ENCODE measurements at regions not wholly inside any gene's neighbourhood (a gene's known extent, or its start where the extent isn't known, plus 50 kb on each side); places are given as distances from the start of the nearest gene placed in this dataset.
"Not testable (repeated sequence)": the region's sequence is repeated elsewhere in the genome, so short reads cannot be mapped to it uniquely, and the experiment has no call there.

- intact Hi-C loops (cut with micrococcal nuclease): no loop called here
- Mint-ChIP-seq H3K9me3 (no peaks in the 10 kb centered on the region), H3K27me3 (no peaks in the 10 kb centered on the region), H3K27ac (no peak overlapping the region), H3K4me1 (ENCODE audit: low read depth) (no peaks in the 10 kb centered on the region), H3K4me3 (no peak overlapping the region), H3K36me3 (ENCODE audit: low read depth) (no peaks in the 10 kb centered on the region)
- TF ChIP-seq, protein P1, sequence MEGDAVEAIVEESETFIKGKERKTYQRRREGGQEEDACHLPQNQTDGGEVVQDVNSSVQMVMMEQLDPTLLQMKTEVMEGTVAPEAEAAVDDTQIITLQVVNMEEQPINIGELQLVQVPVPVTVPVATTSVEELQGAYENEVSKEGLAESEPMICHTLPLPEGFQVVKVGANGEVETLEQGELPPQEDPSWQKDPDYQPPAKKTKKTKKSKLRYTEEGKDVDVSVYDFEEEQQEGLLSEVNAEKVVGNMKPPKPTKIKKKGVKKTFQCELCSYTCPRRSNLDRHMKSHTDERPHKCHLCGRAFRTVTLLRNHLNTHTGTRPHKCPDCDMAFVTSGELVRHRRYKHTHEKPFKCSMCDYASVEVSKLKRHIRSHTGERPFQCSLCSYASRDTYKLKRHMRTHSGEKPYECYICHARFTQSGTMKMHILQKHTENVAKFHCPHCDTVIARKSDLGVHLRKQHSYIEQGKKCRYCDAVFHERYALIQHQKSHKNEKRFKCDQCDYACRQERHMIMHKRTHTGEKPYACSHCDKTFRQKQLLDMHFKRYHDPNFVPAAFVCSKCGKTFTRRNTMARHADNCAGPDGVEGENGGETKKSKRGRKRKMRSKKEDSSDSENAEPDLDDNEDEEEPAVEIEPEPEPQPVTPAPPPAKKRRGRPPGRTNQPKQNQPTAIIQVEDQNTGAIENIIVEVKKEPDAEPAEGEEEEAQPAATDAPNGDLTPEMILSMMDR (IDR thresholded peaks at IDR 0.05): no peak
- POLR2A ChIA-PET: no interaction called here
- no peak for ATAC-seq
- CTCF ChIA-PET: no interaction called here
- no peak for DNase-seq
Measured at GRCh38 chrX:95762716-95763115, 921.9 kb upstream of the DIAPH2 start.

DNA sequence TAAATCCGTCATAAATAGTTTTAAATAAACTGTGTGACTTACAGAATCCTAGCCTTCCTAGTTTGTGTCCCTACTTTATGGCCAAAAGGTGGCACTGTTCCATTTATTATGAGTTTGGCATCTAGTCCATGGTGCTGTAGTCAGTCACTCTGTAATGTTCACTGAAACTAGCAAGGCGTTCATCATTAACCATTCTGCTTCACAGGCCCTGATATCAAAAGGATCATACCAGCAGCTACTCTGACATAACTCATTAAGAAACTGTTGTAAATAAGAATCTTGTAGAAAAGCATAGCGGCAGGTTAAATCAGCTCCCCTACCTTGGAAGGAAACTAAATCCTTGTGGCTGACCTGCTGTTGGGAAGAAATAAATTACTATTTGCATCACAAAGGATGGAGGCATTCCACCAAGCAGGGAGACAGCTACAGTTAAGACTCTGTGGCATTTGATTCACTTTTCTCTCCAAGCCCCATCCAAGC lies 919.6 kb upstream of the DIAPH2 start:
- DNase-seq (no peak), ATAC-seq (no peak)
- Mint-ChIP-seq H3K9me3 (no peaks in the 10 kb centered on the region), H3K4me1 (ENCODE audit: low read depth) (no peaks in the 10 kb centered on the region), H3K27me3 (no peaks in the 10 kb centered on the region), H3K4me3 (no peak overlapping the region), H3K36me3 (ENCODE audit: low read depth) (no peaks in the 10 kb centered on the region), H3K27ac (no peak overlapping the region)
- CTCF ChIA-PET: no interaction called here
- TF ChIP-seq, protein P1 (IDR thresholded peaks at IDR 0.05): no peak
- intact Hi-C loops (cut with micrococcal nuclease): no loop called here
- POLR2A ChIA-PET: no interaction called here

- H3K9me3 Mint-ChIP-seq; H3K4me3 Mint-ChIP-seq; POLR2A ChIA-PET; H3K4me1 Mint-ChIP-seq (ENCODE audit: low read depth); ATAC-seq; CTCF ChIA-PET; DNase-seq; H3K27me3 Mint-ChIP-seq; H3K36me3 Mint-ChIP-seq (ENCODE audit: low read depth); intact Hi-C loops (cut with micrococcal nuclease); H3K27ac Mint-ChIP-seq: not testable (repeated sequence)
Measured at GRCh38 chrX:95771198-95771597, 913.4 kb upstream of the DIAPH2 start.

DNA sequence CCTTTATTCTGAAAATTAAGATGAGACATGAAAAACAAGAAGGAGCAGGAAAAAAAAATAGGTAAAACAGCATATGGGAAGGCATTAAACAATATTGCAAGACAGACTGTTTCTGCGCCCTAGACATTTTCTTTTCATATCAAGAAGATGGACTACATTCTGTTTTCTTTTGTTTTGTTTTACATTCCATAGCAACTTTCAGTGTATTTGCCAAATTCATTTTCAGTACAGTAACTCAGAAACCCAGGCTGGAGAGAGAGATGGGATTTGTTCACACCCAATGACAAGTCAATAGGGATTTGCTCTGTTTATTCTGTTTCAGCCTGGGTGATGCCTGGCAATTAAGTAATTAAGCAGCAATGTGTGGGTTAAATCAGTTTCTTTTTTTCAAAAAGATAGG lies 892.8 kb upstream of the DIAPH2 start:
- Mint-ChIP-seq H3K36me3 (ENCODE audit: low read depth) (no peaks in the 10 kb centered on the region), H3K4me3 (no peak overlapping the region), H3K27me3 (no peaks in the 10 kb centered on the region), H3K27ac (no peak overlapping the region), H3K9me3 (no peaks in the 10 kb centered on the region), H3K4me1 (ENCODE audit: low read depth) (no peaks in the 10 kb centered on the region)
- DNase-seq (no peak), ATAC-seq (no peak)
- CTCF ChIA-PET: no interaction called here
- intact Hi-C loops (cut with micrococcal nuclease): no loop called here
- TF ChIP-seq, protein P1 (IDR thresholded peaks at IDR 0.05): no peak
- POLR2A ChIA-PET: no interaction called here

DNA sequence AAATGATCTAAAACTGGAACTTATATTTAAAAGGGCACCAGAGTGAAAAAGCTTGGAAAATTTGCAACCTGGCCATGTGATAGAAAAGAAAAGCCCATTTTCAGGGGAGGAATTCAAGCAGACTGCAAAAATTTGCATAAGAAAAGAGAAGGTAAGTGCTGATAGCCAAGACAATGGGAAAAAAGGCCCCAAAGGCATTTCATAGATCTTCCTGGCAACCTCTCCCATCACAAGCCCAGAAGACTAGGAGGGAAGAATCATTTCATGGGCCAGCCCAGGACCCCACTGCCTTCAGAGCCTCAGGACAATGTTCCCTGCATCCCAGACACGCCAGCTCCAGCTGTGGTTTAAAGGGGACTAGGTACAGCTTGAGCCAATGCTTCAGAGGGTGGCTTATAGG lies 887.3 kb upstream of the DIAPH2 start:
- Mint-ChIP-seq H3K36me3 (ENCODE audit: low read depth) (no peaks in the 10 kb centered on the region), H3K9me3 (no peaks in the 10 kb centered on the region), H3K27me3 (no peaks in the 10 kb centered on the region), H3K4me3 (no peak overlapping the region), H3K27ac (no peak overlapping the region), H3K4me1 (ENCODE audit: low read depth) (no peaks in the 10 kb centered on the region)
- no peak for DNase-seq
- intact Hi-C loops (cut with micrococcal nuclease): no loop called here
- ChIA-PET POLR2A (no interaction called here), CTCF (no interaction called here)
- no peak for ATAC-seq
- TF ChIP-seq, protein P1 (IDR thresholded peaks at IDR 0.05): no peak

DNA sequence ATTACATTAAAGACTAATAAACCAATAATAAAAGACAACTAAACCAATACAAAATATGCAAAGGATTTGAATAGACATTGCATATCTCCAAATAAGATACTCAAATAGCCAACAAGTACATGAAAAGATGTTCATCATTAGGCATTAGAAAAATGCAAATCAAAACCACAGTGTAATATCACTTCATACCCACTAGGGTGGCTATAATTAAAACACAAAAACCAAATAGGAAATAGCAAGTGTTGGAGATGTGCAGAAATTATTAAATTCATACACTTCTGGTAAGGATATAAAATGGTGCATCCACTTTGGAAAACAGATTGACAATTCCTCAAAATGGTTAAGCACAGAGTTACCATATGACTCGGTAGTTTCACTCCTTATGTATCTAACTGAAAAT lies 860.8 kb upstream of the DIAPH2 start:
- Mint-ChIP-seq H3K4me3 (no peak overlapping the region), H3K36me3 (ENCODE audit: low read depth) (no peaks in the 10 kb centered on the region), H3K27me3 (no peaks in the 10 kb centered on the region), H3K9me3 (no peaks in the 10 kb centered on the region), H3K4me1 (ENCODE audit: low read depth) (no peaks in the 10 kb centered on the region), H3K27ac (no peak overlapping the region)
- TF ChIP-seq, protein P1 (IDR thresholded peaks at IDR 0.05): no peak
- no peak for ATAC-seq
- ChIA-PET POLR2A (no interaction called here), CTCF (no interaction called here)
- intact Hi-C loops (cut with micrococcal nuclease): no loop called here
- DNase-seq: no peak

Data from activated CD8-positive, alpha-beta T cell treated with anti-CD3 and anti-CD28 coated beads for 36 hours (primary cell).